GM19467 (cell line): ENCODE measurements at regions not wholly inside any gene's neighbourhood (a gene's known extent, or its start where the extent isn't known, plus 50 kb on each side); places are given as distances from the start of the nearest gene placed in this dataset.

ENCODE experiments used
- ATAC-seq: cut with Tn5 transposase; IDR thresholded peaks from one replicate; pipeline ENCODE4 v1.9.1; 2021; ENCODE audit warnings: mild to moderate bottlenecking, moderate library complexity; ENCODE audit not compliant: unreplicated experiment

GRCh38 chr12:125222876-125223275, 157.6 kb downstream of the AACS start:
- ATAC-seq: no peak

GRCh38 chr12:125225641-125226040, 160.4 kb downstream of the AACS start:
- ATAC-seq: no peak

DNA sequence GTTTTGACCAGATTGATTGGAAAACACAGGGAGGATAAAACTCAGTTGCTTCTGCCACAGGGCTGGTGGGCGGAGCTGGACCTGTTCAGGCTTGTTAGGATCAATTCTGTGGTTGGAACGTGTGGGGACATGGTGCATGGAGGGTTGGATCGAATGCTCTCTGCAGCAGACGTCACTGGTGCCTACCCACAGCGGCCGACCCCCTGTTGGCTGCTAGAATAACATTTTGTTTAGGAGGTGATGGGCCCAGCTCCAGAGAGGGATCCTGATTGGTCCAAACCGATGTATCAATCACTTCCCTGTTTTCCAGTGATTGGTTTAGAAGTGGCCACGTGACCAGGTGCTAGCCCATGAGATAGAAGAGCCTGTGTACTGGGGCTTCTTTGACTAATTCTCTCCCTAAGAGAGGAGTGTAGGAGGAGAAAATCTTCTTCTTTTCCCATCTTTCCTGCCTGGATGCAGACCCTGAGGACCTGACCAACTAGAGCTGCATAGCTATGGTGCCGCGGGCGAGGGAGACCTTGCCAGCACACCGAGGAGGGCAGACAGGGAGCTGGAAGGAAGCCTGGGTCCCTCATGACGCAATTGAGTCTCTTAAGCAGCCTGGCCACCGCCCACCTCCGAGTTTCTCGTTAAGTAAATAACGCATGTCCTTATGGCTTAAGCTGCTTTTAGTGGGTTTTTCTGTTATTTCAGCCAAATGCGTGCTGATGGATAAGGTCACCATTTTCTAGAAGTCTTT, 163.5 kb downstream of the AACS start:
- no peak for ATAC-seq

DNA sequence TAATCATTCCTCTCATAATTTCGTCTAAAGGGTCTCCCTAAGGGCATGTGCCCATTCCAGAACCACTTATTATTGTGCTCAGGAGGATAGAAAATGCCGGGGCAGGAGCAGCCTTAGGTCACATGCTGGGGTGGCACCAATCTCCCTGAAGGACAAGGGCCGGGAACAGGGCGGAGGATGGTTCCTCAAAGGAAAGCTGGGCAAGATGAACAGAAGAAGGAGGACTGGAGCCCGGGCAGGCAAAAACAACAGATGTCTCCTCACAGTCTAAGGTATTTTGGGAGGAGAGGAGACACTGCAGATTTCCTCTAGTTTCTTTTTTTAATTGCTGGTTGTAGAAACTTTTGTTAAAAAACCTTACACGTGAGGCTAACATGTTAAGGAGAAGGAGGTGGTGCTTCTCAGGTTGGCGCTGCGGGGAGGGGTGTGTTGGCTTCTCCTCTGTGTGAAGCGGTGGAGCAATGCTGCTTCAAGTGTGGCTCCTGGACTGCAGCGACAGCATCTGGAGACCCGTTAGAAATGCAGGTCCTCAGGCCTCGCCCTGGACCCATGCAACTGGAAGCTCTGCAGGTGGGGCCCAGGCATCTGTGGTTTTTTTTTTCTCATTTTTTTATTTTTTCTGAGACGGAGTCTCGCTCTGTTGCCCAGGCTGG, 164.8 kb downstream of the AACS start:
- ATAC-seq: no peak

- no peak for ATAC-seq
These were observed 168.1 kb downstream of the AACS start for GRCh38 chr12:125233319-125233718.

- ATAC-seq: no peak
These were observed 174.3 kb downstream of the AACS start for GRCh38 chr12:125239563-125239962.

DNA sequence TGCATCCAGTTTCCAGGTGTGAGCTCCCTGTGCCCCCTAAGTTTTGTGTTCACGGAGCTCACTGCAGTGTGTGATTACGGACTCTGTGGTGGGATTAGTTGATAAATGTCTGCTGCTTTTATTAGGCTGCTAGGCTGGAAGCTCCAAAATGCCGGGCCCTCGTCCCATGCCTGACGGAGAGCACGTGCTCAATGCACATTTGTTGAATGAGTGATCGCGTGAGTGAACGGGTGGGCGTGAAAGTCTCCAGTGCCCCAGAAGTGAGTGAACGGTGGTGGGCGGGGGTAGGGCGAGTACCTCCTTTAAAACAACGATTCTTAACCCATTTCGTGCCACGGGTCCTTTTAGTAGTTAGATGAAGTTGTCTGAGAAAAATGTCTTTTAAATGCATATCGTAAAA, 175.5 kb downstream of the AACS start:
- ATAC-seq: no peak

- ATAC-seq: no peak
These were observed 178.6 kb downstream of the AACS start for GRCh38 chr12:125243811-125244210.

GRCh38 chr12:125244338-125244737, 179.1 kb downstream of the AACS start:
- ATAC-seq: no peak

DNA sequence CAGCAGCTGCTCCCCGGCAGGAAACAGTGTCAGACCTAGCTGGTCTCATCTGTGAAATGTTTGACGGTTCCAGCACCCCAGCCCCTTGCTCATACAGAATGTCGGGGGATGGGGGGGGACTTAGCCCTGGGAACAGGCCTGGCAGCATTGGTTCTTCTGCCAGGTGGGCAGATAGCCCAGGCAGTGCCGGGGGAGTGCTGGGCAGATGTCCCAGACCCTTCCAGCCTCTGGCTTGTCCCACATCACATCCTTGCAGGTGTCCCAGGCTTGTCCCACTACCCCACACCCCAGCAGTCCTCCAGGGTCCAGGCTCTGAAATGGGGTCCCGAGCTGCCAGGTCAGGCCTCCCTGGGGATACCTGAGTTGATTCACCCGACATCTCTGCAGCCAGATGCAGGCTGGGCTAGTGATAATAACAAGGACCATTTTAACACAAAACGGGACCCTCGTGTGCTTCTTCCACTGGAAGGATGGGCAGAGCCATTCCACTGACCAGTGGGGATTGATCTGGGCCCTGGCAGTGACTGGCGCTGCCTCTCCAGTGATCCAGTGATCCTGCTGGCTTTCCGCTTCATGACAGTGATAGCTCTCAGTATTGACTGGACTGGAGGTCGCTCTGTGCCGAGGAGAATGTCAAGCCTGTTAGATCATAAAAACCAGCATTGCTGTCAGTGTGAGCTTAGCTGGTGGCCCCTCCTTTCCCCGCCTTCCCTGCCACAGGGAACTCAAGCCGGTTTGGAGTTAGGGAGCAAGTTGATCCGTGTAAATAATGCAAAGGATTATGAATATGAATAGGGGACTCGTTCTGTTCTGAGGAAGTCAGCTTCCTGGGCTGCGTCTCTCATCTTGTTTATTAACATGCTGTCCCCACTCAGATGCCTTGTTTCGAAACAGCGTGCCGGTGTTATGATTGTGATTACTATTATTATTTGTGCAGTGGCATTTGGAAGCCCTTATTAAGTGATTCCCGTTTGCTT, 180.6 kb downstream of the AACS start:
- ATAC-seq: no peak

DNA sequence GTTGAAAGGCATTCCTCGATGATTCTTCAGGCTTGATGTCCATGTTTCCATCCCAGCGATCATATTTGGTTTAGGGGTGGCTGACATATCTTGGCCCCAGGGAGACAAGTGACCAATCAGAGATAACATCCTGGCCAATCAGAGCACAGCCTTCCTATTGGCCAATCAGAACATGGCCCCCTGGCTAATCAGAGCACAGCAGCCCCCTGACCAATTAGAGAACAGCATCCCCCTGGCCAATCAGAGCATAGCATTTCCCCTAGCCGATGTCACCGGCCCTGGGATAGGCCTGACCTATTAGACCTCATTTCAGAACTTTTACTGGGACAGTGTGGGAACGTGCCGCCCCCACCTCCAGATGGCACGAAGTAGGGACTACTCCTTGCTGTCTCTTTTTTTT, 182.2 kb downstream of the AACS start:
- ATAC-seq: no peak

DNA sequence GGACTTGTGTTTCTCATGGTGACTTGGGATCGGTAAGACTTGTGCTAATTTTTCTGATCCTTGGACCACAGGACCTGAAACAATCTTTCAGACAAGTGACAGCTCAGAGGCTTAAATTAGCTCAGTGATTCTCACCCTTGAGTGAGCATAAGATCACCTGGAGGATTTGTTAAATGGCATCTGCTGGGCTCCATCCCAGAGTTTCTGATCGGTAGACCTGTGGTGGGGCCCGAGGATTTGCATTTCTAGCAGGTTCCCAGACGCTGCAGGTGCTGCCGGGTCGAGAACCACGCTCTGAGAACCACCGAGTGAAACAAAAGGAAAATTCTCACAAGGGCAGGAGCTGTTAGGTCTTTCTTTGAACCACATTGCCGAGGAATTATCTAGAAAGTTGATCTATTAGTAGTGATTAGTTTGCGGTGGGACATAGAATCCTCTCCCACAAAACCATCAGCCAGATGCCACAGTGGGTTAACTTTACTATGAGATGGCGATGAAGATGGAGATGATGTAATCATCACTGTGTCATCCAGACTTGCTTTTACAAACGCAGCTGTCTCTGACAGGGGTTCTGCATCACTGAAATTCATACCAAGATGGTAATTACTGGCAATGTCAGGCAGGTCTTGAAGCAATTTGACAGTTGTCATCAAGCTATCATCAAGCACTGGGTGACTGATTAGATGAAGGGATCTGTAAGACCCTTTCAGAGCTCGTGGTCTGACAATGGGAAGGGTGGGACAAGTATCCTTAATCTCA, 184.0 kb downstream of the AACS start:
- ATAC-seq: no peak

- no peak for ATAC-seq
These were observed 184.7 kb downstream of the AACS start for GRCh38 chr12:125249932-125250331.

DNA sequence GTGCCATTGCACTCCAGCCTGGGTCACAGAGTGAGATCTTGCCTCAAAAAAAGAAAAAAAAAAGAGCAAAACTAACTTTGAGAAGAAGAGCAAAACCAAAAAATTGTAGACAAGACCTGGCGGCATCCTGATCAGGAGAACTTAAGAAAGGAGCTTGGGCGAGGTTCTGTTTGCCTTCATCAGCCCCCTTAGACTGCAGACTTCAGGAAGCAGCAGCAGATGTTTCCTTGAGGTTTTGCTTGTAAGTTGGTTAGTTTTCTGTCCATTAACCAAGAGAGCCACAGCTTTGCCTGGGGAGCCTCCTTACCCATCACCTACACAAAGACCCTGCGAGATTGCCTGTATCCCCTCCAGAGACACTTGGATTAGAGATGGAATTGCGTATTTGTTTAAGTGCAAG, 189.0 kb downstream of the AACS start:
- no peak for ATAC-seq

DNA sequence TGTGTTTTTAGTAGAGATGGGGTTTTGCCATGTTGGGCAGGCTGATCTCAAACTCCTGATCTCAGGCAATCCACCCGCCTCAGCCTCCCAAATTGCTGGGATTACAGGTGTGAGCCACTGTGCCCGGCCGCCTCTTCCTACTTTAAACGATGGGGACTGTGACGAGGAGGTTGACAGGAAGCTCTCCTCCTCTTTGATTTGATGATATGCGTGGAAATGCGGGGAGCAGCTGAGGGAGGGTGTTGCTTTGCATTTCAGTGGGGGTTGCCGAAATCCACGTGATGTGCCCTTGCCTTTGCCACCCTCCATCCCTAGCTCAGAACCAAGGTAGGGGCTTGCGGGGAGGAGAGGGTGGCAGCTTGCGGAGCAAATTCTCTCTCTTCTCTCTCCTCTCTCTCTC, 189.6 kb downstream of the AACS start:
- ATAC-seq: no peak

DNA sequence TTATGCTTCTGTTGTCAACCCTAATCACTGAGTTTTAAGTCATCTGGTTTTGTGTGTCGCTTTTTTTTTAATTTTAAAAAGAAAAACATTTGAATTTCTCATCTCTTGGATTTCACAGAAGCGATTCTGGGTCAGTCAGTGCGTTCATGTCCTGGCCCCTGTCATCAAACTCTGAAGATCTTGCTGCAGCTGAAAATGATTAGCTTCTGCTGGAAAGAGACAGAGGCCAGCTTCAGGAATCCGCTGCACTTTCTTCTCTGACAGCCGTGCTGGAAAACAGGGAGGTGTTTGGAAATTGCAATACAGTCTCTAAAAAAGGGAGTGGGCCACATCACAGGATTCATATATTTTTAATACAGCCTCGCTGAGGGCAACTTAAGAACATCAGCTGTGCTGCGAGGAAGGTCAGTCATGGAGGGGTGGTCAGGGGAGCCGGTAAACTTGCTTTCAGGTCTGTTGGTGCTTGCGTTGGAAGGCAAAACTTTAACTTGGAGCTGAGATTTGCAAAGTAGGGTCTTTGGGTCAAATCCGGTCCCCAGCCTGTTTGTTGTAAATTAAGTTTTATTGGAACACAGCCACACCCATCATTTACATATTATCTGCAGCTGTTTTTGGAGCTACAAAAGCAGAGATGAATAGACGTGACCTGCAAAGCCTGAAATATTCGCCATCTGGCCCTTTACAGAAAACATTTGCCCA, 190.8 kb downstream of the AACS start:
- ATAC-seq: no peak

- ATAC-seq: no peak
These were observed 191.3 kb downstream of the AACS start for GRCh38 chr12:125256634-125256936.

GRCh38 chr12:125259178-125259867, 194.1 kb downstream of the AACS start:
- ATAC-seq: no peak

- no peak for ATAC-seq
These were observed 197.6 kb downstream of the AACS start for GRCh38 chr12:125262851-125263250.

DNA sequence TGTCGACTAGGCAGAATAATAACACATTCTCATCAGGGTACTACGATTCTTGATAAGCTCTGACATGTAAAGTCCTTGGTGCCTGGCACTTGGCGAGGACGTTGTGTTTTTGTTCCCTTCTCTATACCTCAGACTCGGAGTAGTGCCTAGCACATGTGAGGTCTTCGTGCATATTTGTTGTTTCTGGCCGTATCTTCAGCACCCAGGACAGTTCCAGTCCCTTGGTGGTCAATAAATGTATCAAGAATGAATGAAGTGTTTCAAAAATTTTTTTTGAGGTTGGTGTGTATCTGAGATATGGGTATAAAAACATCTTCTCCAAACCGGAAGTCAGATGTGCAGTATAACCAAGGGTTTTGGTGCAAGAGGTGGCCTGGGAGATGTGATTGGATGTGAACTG, 198.2 kb downstream of the AACS start:
- no peak for ATAC-seq
